ENCODE measurements at regions not wholly inside any gene's neighbourhood (a gene's known extent, or its start where the extent isn't known, plus 50 kb on each side); places are given as distances from the start of the nearest gene placed in this dataset.

GRCh38 chr9:108184009-108184408, 671.8 kb downstream of the ACTL7B start (continued):
- no peak for TF ChIP-seq ZFX (IDR thresholded peaks at IDR 0.05)

- Histone ChIP-seq H3K9me3 (ENCODE audit: control insufficient read depth in 1 of 2, insufficient read depth in 1 of 2, low read depth in 1 of 2, low read length in 2 of 2) (no peaks in the 10 kb centered on the region), H4K20me1 (ENCODE audit: insufficient read depth) (no peaks in the 10 kb centered on the region), H3K4me1 (ENCODE audit: control insufficient read depth in 1 of 2, insufficient read depth in 2 of 2, low read length in 2 of 2) (peaks cover 0 to 11% of the 10 kb centered on the region in 2 experiments; a peak in 2 of 4 replicates), H3K9ac (ENCODE audit: low read length) (no peak overlapping the region), H3K4me2 (ENCODE audit: low read length) (no peak overlapping the region), H3K79me2 (ENCODE audit: insufficient read depth, low read length) (no peaks in the 10 kb centered on the region), H3K36me3 (ENCODE audit: control insufficient read depth in 1 of 2, insufficient read depth in 2 of 2, low read length in 2 of 2) (no peaks in the 10 kb centered on the region), H3K27ac (ENCODE audit: low read depth, low read length) (no peak overlapping the region), H3K4me3 (replicated peaks in 1 of 2; ENCODE audit: low read depth in 1 of 2, low read length in 2 of 2) (no peak overlapping the region), H3K27me3 (ENCODE audit: insufficient read depth, low read length) (no peaks in the 10 kb centered on the region), H3K9me2 (ENCODE audit: insufficient read depth) (no peaks in the 10 kb centered on the region), H2AFZ (ENCODE audit: low read depth, low read length, poor library complexity, severe bottlenecking) (no peak overlapping the region)
- no TSS peak for BruUV-seq (replicated peaks)
- ChIA-PET CTCF (no interaction called here), RAD21 (ENCODE audit: low non-redundant PET in 1 of 2, low total read pairs in 2 of 2, uncharacterized antibody in 2 of 2, unreplicated experiment in 2 of 2) (no interaction called here), POLR2A (no interaction called here)
- DNase-seq (ENCODE audit: low read depth, low spot score) (no peak), ATAC-seq (no peak)
- TF ChIP-seq ZBTB33 (IDR thresholded peaks at IDR 0.05; ENCODE audit: extremely low read depth, insufficient replicate concordance, low read length) (no peak), POLR2A (IDR thresholded peaks at IDR 0.05; ENCODE audit: borderline replicate concordance, extremely low read depth, insufficient read depth, insufficient read length) (no peak), POLR2AphosphoS5 (IDR thresholded peaks at IDR 0.05; ENCODE audit: low read depth, low read length) (no peak), MAX (IDR thresholded peaks at IDR 0.05) (no peak)
- intact Hi-C loops (cut with micrococcal nuclease): no loop called here
Observed at GRCh38 chr9:108182950-108183381, 672.8 kb downstream of the ACTL7B start.

- TF ChIP-seq ZBTB33 (IDR thresholded peaks at IDR 0.05; ENCODE audit: extremely low read depth, insufficient replicate concordance, low read length) (no peak), EZH2 (IDR thresholded peaks at IDR 0.05) (no peak), SRF (IDR thresholded peaks at IDR 0.05; ENCODE audit: low read depth) (no peak), EGR1 (IDR thresholded peaks at IDR 0.05; ENCODE audit: low read depth) (no peak), POLR2AphosphoS5 (IDR thresholded peaks at IDR 0.05; ENCODE audit: low read depth, low read length) (no peak), SIN3A (IDR thresholded peaks at IDR 0.05; ENCODE audit: low read depth) (no peak), SP1 (IDR thresholded peaks at IDR 0.05; ENCODE audit: low read depth) (no peak)
- H3K27me3 ChIP-seq (ENCODE audit: insufficient read depth, low read length): no peaks in the 10 kb centered on the region
- DNase-seq (ENCODE audit: low read depth, low spot score) (no peak), ATAC-seq (no peak)
- POLR2A ChIA-PET: no interaction called here
- H3K9me2 ChIP-seq (ENCODE audit: insufficient read depth): no peaks in the 10 kb centered on the region
- no peak overlapping the region for H3K4me3 ChIP-seq (replicated peaks in 1 of 2; ENCODE audit: low read depth in 1 of 2, low read length in 2 of 2)
- RAD21 ChIA-PET (ENCODE audit: low non-redundant PET in 1 of 2, low total read pairs in 2 of 2, uncharacterized antibody in 2 of 2, unreplicated experiment in 2 of 2): no interaction called here
- no peak overlapping the region for H2AFZ ChIP-seq (ENCODE audit: low read depth, low read length, poor library complexity, severe bottlenecking)
- intact Hi-C loops (cut with micrococcal nuclease): no loop called here
- H3K9me3 ChIP-seq (ENCODE audit: control insufficient read depth in 1 of 2, insufficient read depth in 1 of 2, low read depth in 1 of 2, low read length in 2 of 2): no peaks in the 10 kb centered on the region
- no TSS peak for BruUV-seq (replicated peaks)
- no peak overlapping the region for H3K9ac ChIP-seq (ENCODE audit: low read length)
- no peaks in the 10 kb centered on the region for H3K79me2 ChIP-seq (ENCODE audit: insufficient read depth, low read length)
- peaks cover 0 to 11% of the 10 kb centered on the region in 2 experiments; a peak in 2 of 4 replicates for H3K4me1 ChIP-seq (ENCODE audit: control insufficient read depth in 1 of 2, insufficient read depth in 2 of 2, low read length in 2 of 2)
- no peaks in the 10 kb centered on the region for H4K20me1 ChIP-seq (ENCODE audit: insufficient read depth)
- no peaks in the 10 kb centered on the region for H3K36me3 ChIP-seq (ENCODE audit: control insufficient read depth in 1 of 2, insufficient read depth in 2 of 2, low read length in 2 of 2)
- CTCF ChIA-PET: interaction anchor here (1.5 kb wide), 1 partner anchor 90 kb away, joined by 4 read pairs; no protein-coding TSS in a partner anchor
- no peak overlapping the region for H3K27ac ChIP-seq (ENCODE audit: low read depth, low read length)
- H3K4me2 ChIP-seq (ENCODE audit: low read length): no peak overlapping the region
Observed at GRCh38 chr9:108182270-108182669, 673.5 kb downstream of the ACTL7B start.

Measured in HCT116 (cell line).